ENCODE measurements at regions not wholly inside any gene's neighbourhood (a gene's known extent, or its start where the extent isn't known, plus 50 kb on each side); places are given as distances from the start of the nearest gene placed in this dataset.

DNA sequence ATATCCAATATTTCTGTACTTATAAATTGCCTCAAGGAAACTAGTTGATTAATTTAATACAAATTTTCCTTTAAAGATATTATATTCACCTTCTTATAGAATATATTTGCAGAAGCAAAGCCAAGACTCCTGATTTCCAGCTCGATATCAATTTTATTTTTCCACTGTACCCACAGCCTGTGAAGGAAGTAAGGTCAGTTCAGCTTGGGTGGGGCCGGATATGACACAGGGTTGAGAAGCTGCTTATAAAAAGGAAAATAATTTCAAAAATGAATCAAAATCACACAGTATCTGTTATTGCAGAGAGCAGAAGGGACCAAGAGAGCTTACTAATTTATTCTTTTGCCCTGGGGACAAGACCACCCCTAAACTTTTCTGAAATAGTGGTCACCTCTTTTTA is 491.4 kb downstream of the TUSC7 start:
- intact Hi-C loops (cut with micrococcal nuclease): no loop called here
- no peak for ATAC-seq
- DNase-seq: no peak

DNA sequence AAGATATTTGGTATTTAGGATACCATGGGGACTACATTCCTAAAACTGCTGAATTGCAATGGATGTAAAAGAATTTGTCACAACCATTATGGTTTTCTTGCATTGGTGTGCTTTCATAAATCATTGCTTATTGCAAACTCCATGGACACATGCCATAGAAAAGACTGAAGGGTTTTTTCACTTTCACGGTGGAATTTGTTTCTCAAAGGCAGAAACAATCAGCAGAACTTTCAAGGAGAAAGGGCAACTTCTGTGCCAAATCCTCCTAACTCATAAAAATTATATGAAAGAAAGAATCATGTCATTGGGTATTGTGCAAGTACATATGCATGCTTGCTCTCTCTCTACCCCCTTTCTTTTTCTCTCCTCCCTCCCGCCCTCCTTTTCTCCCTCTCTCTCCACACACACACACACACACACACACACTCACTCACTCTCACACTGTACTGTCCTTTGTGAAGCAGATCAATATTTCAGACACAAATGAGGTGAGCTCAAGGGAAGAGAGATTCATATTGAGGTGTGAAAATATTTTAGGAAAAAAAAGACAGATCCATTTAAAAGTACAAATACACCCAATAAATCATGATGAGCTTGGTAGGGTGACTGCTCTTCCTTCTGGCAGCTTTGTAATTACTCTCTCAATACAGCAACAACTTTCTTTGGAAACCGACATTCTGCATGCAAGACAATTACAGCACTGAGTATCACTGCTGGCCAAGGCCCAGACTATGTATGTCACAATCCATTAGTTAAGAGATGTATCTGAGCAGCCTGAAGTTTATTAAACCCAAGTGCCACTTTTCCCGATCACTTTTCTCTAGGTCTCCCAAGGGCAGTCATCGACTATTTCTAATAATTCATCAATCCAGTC is 492.6 kb downstream of the TUSC7 start:
- intact Hi-C loops (cut with micrococcal nuclease): no loop called here
- ATAC-seq: no peak
- DNase-seq: no peak

DNA sequence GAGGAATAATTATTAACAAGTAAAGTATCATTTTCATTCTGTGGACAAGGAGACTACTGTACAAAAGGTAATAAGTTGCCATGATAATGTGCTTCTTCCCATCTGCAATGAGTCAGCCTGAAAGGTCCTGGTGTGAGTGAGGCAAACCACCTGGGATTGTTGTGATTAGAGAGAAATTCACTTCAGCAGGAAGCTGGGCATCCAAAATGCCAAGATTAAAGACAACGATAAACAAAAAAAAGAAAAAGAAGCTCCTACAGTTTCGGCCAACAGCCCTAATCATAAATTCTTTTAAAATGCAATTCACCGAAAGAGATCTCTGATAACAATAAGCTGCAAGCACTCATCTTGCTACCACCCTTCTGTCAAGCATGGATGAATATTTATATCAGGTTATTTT is 507.8 kb downstream of the TUSC7 start:
- intact Hi-C loops (cut with micrococcal nuclease): no loop called here
- ATAC-seq (no peak), DNase-seq (no peak)

DNA sequence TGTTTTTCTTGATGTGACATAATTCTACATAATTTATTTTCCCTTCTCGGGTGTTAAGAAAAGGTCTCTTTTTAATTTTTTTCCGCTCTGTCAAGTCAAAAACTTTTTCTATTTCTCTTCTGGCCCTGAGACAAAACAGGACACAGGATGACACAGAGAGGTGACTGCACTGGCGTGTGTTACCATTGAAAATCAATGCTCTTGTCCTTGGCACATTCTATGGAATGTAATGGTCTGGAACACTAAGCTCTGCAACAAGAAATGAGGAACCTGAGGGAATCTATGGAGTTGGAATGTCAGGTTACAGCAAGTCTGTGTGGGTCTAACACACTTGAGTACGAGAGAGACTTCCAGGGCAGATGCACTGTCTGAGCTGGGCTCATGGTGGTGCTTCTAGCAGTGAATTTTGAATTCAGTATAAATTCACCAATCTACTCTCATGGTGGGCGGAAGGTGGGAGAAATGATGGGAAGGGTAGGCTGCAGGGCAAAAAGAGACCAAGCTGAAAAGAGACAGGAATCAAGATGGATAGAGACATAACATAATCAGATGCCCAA is 508.3 kb downstream of the TUSC7 start:
- intact Hi-C loops (cut with micrococcal nuclease): no loop called here
- no peak for DNase-seq
- ATAC-seq: no peak

DNA sequence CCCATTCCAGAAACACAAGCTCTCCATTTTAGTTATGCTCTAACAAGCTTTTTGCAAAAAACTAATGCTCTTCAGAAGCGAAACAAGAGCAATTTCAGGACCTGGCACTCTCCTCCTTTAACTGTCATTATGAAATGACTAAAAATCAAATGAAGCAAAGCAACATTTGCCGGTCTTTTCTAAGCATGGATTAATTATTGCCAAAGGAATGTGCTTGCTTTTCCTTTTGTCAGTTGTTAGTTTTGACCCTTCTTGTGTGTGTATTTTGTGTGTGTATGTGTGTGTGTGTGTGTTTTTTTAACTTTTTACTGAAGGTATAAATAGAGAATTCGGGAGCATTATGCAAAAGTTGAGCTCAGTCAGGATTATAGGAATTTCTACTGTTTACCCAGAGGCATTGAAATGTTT is 509.1 kb downstream of the TUSC7 start:
- no peak for DNase-seq
- intact Hi-C loops (cut with micrococcal nuclease): no loop called here
- no peak for ATAC-seq

DNA sequence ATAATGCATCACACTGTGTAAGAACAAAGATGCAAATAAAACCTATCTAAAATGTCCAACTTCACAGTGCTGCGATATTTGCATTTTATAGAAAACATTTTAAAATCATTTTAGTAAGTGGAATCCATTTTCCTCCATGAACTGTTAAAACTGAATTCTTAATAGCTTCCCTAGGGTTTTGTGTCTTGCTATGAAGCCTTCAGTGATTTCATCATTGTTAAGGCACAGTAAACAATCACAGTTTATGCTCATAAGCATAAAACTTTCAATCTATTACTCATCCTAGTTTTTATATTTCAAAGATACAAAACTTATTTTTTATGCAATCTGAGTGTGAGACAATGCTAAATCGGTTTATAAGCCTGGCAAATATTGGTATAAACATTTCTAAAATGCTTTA is 509.7 kb downstream of the TUSC7 start:
- intact Hi-C loops (cut with micrococcal nuclease): no loop called here
- DNase-seq (no peak), ATAC-seq (no peak)

DNA sequence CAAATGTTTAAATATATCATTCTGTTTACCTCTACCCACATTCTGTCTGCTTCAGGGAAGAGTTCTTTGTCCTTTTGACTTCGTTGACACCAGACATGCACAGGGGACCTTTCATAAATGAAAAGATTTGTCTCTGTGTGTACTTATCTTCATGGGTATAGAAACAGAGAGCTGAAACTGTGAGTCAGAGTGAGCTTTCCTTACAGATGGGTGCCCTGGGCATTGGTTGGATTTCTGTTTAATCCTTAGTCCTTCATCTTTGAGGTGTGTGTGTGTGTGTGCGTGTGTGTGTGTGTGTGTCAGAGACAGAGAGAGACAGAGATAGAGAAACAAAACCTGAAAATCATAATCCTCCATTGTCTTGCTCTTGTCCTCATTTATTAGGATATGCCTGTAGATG is 517.4 kb downstream of the TUSC7 start:
- ATAC-seq: no peak
- DNase-seq: no peak

DNA sequence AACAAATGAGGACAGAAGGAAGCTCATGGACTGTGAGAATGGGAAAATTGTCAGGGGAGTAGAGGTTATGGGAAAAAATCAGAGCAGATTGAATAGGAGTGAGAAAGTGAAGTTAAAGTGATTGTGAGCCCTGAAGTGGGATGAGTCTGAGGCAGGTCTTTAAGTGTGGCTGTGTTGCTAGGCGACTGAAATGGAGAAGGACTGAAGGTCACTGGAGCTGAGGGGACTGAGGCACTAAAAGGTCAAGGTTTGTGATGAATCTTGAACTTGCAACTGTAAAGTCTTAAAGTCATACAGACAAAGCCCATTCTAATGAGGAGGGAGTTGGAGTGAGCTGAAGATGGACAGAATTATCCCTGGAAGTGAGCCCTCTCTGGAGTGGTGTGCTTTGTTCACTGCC is 518.9 kb downstream of the TUSC7 start:
- ATAC-seq (no peak), DNase-seq (no peak)
- intact Hi-C loops (cut with micrococcal nuclease): no loop called here

More for the DNA sequence above, 517.4 kb downstream of the TUSC7 start:
- intact Hi-C loops (cut with micrococcal nuclease): no loop called here

DNA sequence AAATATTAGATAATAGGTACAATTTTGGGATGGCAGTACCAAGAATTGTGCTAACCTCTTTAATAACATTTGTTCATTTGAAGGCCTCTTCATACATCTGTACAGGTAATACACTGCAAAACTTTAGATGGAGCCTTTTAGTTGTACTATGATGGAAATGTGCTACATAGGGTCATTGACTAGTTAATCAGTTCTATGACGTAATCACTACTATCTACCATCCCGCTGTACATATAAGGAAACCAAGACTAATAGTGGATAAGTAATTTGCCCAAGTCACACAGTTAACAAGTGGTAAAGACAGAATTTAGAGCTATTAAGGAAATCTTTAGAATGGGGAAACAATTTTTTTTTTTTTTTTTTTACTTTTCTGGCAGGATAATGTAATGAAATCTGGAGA is 521.3 kb downstream of the TUSC7 start:
- DNase-seq (no peak), ATAC-seq (no peak)
- intact Hi-C loops (cut with micrococcal nuclease): no loop called here

DNA sequence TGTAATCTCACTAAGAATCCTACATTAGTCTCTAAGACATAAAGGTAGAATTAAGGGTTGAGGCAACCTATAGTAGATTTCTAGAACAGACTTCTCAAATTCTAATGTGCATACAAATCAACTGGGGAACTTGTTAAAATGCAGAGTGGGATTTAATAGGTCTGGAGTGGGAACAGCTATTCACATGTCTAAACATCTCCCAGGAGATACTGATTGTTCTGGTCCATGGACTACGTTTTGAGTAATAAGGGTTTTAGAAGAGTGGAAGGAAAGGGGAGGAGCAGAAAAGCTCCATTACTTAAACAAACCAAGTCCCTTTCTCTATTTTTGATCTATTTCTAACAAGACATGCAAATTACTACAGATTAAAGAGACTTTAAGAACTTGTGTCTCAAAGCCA is 524.8 kb downstream of the TUSC7 start:
- intact Hi-C loops (cut with micrococcal nuclease): no loop called here
- no peak for ATAC-seq
- no peak for DNase-seq

DNA sequence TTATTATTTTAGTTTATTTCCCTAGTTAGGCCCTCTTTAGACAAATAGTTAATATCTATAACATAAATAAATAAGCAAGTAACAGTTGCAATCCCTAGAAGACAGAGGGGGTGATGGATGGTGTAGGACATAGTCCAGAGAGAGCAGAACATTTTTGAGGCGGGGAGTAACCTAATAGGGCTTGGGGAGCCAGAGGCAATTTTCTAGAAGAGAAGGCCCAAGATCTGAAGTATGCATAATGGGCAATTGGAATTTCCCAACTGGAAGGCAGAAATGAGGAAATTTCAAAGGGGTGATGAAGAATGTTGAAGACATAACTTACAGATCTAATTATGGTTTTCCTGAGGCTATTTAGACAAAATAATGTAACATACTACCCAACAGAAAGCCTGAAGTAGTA is 525.7 kb downstream of the TUSC7 start:
- intact Hi-C loops (cut with micrococcal nuclease): no loop called here
- no peak for ATAC-seq
- no peak for DNase-seq

DNA sequence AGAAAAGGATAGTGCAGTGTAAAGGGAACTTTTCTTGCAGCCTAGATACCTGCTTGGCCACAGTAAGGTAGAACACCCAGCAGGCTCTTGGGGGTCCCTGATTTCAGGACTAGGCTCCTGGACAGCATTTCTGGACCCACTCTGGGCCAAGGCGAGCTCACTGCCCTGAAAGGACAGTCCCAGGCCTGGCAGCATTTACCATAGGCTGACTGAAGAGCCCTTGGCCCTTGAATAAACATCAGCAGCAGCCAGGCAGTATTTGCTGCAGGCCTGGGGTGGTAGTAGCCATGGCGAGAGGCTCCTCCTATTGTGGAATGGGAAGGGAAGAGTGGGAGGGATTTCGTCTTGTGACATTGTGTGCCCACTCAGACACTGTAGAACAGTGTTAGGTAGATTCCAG is 529.2 kb downstream of the TUSC7 start:
- ATAC-seq (no peak), DNase-seq (no peak)
- intact Hi-C loops (cut with micrococcal nuclease): no loop called here

DNA sequence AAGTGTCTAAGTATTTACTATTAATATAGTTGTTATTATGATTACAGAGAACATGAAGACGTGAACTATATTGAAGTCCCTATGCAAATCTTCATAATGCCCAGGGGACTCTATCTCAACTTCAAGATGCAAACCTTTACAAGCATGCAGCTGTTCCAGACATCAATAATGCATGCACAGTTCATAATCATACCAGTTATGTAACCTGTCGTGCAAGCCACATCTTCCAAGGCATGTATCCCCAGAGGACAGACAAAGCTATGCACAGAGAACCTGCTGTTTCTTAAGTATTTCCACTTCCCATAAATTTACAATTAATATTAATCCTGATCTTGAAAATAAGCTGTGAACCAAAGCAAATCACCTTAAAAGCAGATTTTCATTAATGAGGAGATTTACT is 534.1 kb downstream of the TUSC7 start:
- ATAC-seq: no peak
- DNase-seq: no peak
- intact Hi-C loops (cut with micrococcal nuclease): no loop called here

DNA sequence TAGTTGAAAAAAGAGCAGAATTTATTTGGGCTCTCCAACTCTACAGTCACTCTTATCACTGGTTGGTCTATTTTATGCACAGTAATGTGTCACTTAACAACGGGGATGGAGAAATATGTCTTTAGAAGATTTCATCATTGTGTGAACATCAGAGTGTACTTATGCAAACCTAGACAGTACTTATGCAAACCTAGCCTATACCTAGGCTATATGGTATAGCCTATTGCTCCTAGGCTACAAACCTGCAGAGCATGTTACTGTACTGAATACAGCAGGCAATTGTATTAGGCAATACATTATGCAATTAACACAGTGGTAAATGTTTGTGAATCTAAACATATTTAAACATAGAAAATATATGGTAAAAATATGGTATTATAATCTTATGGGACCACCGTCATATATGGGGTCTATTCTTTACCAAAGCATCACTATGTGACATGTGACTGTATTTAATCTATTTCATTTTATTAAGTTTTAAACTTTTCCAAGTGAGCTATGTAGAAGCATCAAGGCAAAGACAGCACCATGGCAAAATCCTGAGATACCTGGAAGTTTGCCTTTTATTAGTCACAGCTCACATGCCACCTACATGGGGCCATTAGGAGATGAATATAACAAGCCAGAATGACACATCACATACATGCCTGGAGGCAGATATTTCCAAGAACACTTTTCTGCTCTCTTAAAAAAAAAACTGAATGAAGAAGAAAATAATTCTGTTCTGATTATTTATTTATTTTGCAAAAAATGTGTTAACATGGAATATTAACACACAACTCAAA is 537.4 kb downstream of the TUSC7 start:
- ATAC-seq (no peak), DNase-seq (no peak)
- intact Hi-C loops (cut with micrococcal nuclease): no loop called here

DNA sequence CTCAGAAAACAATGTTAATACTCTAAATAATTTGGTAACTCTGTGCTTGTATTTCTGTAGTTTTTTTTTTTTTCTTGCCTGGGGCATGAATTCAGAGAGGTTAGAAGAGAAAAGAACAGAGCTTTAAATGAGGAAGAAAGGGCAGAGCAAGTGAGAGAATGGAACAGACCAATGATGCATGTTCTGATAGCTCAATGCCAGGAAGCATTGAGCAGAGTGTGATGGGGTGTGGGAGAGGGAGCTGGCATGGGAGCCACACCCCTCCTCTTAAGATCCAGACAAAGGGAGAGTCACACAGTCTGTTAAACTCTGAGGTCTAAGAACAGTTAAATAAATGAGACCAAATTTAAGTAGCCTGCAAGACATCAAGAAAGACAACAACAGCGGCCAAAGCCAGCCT is 538.6 kb downstream of the TUSC7 start:
- DNase-seq: no peak
- intact Hi-C loops (cut with micrococcal nuclease): no loop called here
- no peak for ATAC-seq

DNA sequence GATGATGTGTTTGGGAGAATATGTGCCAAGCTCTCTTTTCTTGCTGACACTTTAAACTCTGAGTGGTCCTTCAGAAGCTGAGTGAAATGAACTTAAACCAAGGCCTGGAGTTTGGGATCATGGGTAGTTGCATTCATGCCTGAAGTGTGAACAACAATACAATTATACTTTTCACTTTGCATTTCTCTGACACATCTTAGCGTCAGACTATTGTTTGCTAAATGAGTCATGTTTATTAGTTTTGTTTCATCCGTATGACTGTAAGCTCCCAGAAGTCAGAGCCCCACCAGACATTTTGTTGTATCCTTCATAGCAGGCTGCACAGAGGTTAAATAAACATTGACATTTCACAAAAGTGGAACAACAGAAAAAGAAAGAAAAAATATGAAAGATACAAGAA is 542.6 kb downstream of the TUSC7 start:
- intact Hi-C loops (cut with micrococcal nuclease): no loop called here
- ATAC-seq: no peak
- DNase-seq: no peak

DNA sequence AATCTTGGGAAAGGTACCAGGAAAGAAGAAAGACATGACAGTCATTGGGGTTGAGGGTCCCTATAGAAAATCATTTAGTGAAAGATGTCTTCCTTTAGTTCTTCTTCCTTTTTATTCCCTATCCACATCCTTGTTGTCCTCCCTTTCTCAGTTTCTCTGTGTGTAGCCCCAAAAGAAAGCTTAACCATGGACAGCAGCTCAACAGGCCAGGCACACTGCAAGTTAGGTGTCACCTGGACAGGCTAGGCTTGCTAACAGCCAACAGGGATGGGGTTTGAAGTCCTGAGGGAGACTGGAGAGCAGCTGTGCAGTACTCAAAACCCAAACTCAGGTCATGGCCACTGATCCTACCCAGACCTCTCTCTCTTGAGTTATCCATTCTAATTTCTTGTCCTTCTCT is 543.1 kb downstream of the TUSC7 start:
- intact Hi-C loops (cut with micrococcal nuclease): no loop called here
- DNase-seq: no peak
- no peak for ATAC-seq

DNA sequence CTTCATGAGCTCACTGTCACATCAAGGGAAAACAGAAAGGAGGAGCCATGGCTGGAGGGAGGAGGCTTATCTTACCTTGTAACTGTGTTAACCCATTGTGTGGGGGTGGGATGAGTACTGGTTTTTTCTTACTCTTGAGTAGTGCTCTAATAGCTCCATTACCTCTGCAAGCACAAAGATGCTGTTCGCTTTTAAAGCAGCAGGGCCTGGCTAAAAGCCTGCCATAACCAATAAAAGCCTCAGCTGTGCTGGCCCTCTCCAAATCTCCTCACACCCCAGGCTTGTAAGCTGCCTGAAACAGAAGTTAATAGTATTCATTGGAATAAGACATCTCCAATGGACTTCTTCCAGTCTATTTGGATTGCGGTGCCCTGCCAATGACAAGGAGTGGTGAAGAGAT is 544.1 kb downstream of the TUSC7 start:
- DNase-seq (no peak), ATAC-seq (no peak)
- intact Hi-C loops (cut with micrococcal nuclease): no loop called here

DNA sequence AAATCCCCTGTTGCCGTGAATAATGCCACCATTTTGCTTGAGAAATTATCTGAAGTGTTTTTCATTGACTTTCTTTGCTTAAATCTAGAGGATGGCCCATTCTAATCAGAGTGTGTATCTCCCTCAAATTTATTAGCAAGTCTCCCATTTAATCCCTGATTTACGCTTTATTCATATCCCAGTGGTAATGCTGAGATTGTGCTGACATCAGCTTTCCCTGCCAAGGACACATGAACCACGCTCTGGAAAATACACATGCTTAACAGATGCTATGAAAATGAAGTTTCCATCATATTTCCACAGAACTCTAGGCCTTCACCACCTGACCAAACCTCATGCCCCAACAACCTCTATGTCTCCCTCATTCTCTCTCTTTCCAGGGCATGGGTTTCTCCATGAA is 545.4 kb downstream of the TUSC7 start:
- ATAC-seq (no peak), DNase-seq (no peak)
- intact Hi-C loops (cut with micrococcal nuclease): no loop called here

DNA sequence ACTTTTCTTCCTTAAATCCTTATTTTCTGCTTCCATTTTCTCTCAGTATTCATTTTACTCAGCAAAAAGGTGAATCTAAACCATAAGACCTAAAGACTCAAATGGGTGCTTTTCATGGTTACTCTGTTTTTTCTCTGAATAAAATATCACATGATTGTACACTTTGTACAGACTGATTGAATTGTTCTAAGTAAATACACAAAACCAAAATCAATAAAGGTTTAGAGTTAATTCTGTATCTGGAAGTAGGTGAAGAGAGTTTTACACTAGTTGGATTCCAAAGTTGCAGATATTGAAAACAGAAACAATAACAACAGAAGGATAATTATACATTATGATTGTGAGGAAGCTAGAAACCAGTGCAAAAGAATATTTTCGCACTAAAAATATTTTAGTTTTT is 546.2 kb downstream of the TUSC7 start:
- intact Hi-C loops (cut with micrococcal nuclease): no loop called here
- DNase-seq (no peak), ATAC-seq (no peak)

DNA sequence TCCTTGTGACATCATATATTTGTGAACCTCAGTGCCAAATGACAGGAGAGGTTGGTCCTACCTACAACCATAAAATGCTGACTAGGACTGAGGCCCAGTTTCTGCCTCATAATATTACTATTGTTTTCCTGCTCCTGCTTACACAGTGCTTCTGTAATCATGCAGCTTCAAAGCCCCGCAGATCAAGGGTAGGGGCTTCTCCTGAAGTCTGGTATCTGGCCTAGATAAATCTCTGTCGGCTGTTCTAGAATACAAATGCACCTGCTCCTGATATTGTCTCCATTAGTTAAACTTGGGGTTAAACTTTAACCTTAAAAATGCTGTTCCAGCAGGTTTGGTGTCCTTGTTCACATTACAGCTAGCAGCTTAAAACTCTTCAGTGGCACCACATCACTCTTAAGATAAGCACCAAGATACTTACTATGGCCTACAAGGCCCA is 552.4 kb downstream of the TUSC7 start:
- ATAC-seq (no peak), DNase-seq (no peak)
- intact Hi-C loops (cut with micrococcal nuclease): no loop called here

Data from left ventricle myocardium superior (tissue), 1 donor.